ENCODE measurements at regions not wholly inside any gene's neighbourhood (a gene's known extent, or its start where the extent isn't known, plus 50 kb on each side); places are given as distances from the start of the nearest gene placed in this dataset.

DNA sequence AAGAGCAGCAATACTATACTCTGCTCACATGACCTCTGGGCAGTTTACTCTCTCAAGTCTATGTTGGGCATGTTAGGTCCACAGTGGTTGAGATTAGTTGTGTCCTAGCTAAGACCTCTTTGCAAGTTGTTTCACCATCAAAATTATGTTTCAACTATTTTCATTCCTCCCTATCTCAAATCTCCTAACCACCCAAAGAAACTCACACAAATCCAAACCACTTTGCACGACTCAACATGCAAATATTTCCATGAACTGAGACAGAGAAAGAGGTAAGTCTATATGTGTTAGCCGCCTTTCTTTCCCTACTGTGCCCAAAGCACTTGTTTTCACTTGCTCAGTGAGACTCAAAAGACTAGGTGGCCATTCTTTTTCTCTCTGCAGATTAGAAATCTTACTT is 546.8 kb downstream of the TNS1 start:
- TF ChIP-seq POLR2AphosphoS5 (IDR thresholded peaks at IDR 0.05), result no peak
- TF ChIP-seq, protein P1, sequence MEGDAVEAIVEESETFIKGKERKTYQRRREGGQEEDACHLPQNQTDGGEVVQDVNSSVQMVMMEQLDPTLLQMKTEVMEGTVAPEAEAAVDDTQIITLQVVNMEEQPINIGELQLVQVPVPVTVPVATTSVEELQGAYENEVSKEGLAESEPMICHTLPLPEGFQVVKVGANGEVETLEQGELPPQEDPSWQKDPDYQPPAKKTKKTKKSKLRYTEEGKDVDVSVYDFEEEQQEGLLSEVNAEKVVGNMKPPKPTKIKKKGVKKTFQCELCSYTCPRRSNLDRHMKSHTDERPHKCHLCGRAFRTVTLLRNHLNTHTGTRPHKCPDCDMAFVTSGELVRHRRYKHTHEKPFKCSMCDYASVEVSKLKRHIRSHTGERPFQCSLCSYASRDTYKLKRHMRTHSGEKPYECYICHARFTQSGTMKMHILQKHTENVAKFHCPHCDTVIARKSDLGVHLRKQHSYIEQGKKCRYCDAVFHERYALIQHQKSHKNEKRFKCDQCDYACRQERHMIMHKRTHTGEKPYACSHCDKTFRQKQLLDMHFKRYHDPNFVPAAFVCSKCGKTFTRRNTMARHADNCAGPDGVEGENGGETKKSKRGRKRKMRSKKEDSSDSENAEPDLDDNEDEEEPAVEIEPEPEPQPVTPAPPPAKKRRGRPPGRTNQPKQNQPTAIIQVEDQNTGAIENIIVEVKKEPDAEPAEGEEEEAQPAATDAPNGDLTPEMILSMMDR (IDR thresholded peaks at IDR 0.05), result no peak
- no peak for TF ChIP-seq EP300 (IDR thresholded peaks at IDR 0.05)
